ENCODE measurements at regions not wholly inside any gene's neighbourhood (a gene's known extent, or its start where the extent isn't known, plus 50 kb on each side); places are given as distances from the start of the nearest gene placed in this dataset.

- 88 to 91% methylated on average over 1 of the region's 1 CpG for WGBS, 2 donors
Observed at GRCh38 chr2:228611171-228611570, 429.7 kb upstream of the SPHKAP start.

GRCh38 chr2:228602288-228602687, 420.8 kb upstream of the SPHKAP start:
- H3K9me3 ChIP-seq: no peaks in the 10 kb centered on the region
- no peak for DNase-seq
- H3K27ac ChIP-seq: no peak overlapping the region
- intact Hi-C loops (cut with DNase I): no loop called here
- H3K36me3 ChIP-seq: no peaks in the 10 kb centered on the region
- no peaks in the 10 kb centered on the region for H3K27me3 ChIP-seq
- 66 to 67% methylated on average over 2 of the region's 2 CpGs for WGBS, 2 donors
- TF ChIP-seq POLR2A (IDR thresholded peaks at IDR 0.05) (no peak), CTCF (IDR thresholded peaks at IDR 0.05) (no peak), POLR2AphosphoS5 (IDR thresholded peaks at IDR 0.05) (no peak), EP300 (IDR thresholded peaks at IDR 0.05) (no peak)
- no peak overlapping the region for H3K4me3 ChIP-seq
- H3K4me1 ChIP-seq: no peaks in the 10 kb centered on the region

More at GRCh38 chr2:228611171-228611570, 429.7 kb upstream of the SPHKAP start:
- Histone ChIP-seq H3K27ac (no peak overlapping the region), H3K36me3 (no peaks in the 10 kb centered on the region), H3K4me1 (no peaks in the 10 kb centered on the region), H3K27me3 (no peaks in the 10 kb centered on the region), H3K4me3 (no peak overlapping the region), H3K9me3 (peaks cover 0 to 5% (median 0%) of the 10 kb centered on the region in 4 donors)
- DNase-seq: no peak
- intact Hi-C loops (cut with DNase I): no loop called here
- no peak for TF ChIP-seq EP300 (IDR thresholded peaks at IDR 0.05)
- TF ChIP-seq POLR2A (IDR thresholded peaks at IDR 0.05): no peak
- no peak for TF ChIP-seq POLR2AphosphoS5 (IDR thresholded peaks at IDR 0.05)
- no peak for TF ChIP-seq CTCF (IDR thresholded peaks at IDR 0.05)

- intact Hi-C loops (cut with DNase I): no loop called here
- no peak for DNase-seq
- H3K4me3 ChIP-seq: no peak overlapping the region
- H3K27me3 ChIP-seq: no peaks in the 10 kb centered on the region
- no peaks in the 10 kb centered on the region for H3K9me3 ChIP-seq
- 47 to 68% methylated on average over 2 of the region's 2 CpGs for WGBS, 2 donors
- no peak for TF ChIP-seq POLR2A (IDR thresholded peaks at IDR 0.05)
- TF ChIP-seq CTCF (IDR thresholded peaks at IDR 0.05): no peak
- no peak for TF ChIP-seq EP300 (IDR thresholded peaks at IDR 0.05)
- TF ChIP-seq POLR2AphosphoS5 (IDR thresholded peaks at IDR 0.05): no peak
- H3K4me1 ChIP-seq: no peaks in the 10 kb centered on the region
- H3K36me3 ChIP-seq: no peaks in the 10 kb centered on the region
- no peak overlapping the region for H3K27ac ChIP-seq
Observed at GRCh38 chr2:228600265-228600664, 418.8 kb upstream of the SPHKAP start.

- intact Hi-C loops (cut with DNase I): no loop called here
- 74 to 87% methylated on average over 1 of the region's 1 CpG for WGBS, 2 donors
- Histone ChIP-seq H3K4me3 (no peak overlapping the region), H3K36me3 (no peaks in the 10 kb centered on the region), H3K4me1 (no peaks in the 10 kb centered on the region), H3K9me3 (no peaks in the 10 kb centered on the region), H3K27me3 (no peaks in the 10 kb centered on the region), H3K27ac (no peak overlapping the region)
- DNase-seq: no peak
- TF ChIP-seq POLR2AphosphoS5 (IDR thresholded peaks at IDR 0.05) (no peak), EP300 (IDR thresholded peaks at IDR 0.05) (no peak), CTCF (IDR thresholded peaks at IDR 0.05) (no peak), POLR2A (IDR thresholded peaks at IDR 0.05) (no peak)
Observed at GRCh38 chr2:228599781-228600180, 418.3 kb upstream of the SPHKAP start.

- intact Hi-C loops (cut with DNase I): no loop called here
- TF ChIP-seq EP300 (IDR thresholded peaks at IDR 0.05) (no peak), POLR2A (IDR thresholded peaks at IDR 0.05) (no peak), CTCF (IDR thresholded peaks at IDR 0.05) (no peak), POLR2AphosphoS5 (IDR thresholded peaks at IDR 0.05) (no peak)
- H3K27ac ChIP-seq: no peak overlapping the region
- 13 to 25% methylated on average over 5 of the region's 5 CpGs for WGBS, 2 donors
- no peaks in the 10 kb centered on the region for H3K27me3 ChIP-seq
- H3K4me3 ChIP-seq: no peak overlapping the region
- DNase-seq: no peak
- H3K9me3 ChIP-seq: no peaks in the 10 kb centered on the region
- no peaks in the 10 kb centered on the region for H3K36me3 ChIP-seq
- H3K4me1 ChIP-seq: no peaks in the 10 kb centered on the region
Observed at GRCh38 chr2:228599297-228599696, 417.8 kb upstream of the SPHKAP start.

All from sigmoid colon (tissue), 6 donors.